ENCODE measurements at regions not wholly inside any gene's neighbourhood (a gene's known extent, or its start where the extent isn't known, plus 50 kb on each side); places are given as distances from the start of the nearest gene placed in this dataset.

DNA sequence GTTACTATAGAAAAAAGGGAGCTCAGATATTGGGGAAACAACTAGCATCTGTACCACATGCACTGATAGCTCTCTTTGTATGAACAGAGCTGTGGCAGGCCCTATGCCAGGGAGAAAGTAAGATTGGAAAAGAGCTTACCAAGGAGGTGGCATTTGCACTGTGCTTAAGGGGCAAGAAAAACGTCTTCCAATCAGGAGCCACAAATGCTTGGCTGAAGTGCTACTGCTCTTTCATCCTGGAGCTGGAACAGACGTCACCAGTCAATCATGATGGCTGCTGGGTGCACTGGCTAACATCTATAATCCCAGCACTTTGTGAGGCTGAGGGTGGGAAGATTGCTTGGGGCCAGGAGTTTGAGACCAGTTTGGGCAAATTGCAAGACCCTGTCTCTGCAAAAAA, 218.5 kb downstream of the SEC14L1 start:
- TF ChIP-seq KLF16 (tag by site-specific recombination; IDR thresholded peaks at IDR 0.05) (no peak), ZNF121 (tag by site-specific recombination; IDR thresholded peaks at IDR 0.05) (no peak)
- TF ChIP-seq, protein P1, sequence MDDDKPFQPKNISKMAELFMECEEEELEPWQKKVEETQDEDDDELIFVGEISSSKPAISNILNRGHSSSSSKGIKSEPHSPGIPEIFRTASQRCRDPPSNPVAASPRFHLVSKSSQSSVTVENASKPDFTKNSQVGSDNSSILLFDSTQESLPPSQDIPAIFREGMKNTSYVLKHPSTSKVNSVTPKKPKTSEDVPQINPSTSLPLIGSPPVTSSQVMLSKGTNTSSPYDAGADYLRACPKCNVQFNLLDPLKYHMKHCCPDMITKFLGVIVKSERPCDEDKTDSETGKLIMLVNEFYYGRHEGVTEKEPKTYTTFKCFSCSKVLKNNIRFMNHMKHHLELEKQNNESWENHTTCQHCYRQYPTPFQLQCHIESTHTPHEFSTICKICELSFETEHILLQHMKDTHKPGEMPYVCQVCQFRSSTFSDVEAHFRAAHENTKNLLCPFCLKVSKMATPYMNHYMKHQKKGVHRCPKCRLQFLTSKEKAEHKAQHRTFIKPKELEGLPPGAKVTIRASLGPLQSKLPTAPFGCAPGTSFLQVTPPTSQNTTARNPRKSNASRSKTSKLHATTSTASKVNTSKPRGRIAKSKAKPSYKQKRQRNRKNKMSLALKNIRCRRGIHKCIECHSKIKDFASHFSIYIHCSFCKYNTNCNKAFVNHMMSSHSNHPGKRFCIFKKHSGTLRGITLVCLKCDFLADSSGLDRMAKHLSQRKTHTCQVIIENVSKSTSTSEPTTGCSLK (tag by site-specific recombination; IDR thresholded peaks at IDR 0.05), result no peak
